OCI-LY1 (cell line): ENCODE measurements at regions not wholly inside any gene's neighbourhood (a gene's known extent, or its start where the extent isn't known, plus 50 kb on each side); places are given as distances from the start of the nearest gene placed in this dataset.

Source experiments
- H2AFZ ChIP-seq: fragments of 200-600 bp; sonication (generic), shearing (Covaris generic); 2 replicates; pipeline ENCODE4 v1.6.0; 2014; ENCODE audit warnings: antibody characterized with exemption, mild to moderate bottlenecking, low read length
- H3F3A ChIP-seq: fragments of 200-600 bp; sonication (generic), shearing (Covaris generic); 2 replicates; pipeline ENCODE4 v1.6.0; 2014; ENCODE audit warnings: mild to moderate bottlenecking, antibody characterized with exemption, low read length, moderate library complexity; ENCODE audit not compliant: insufficient read depth
- H3K27ac ChIP-seq: fragments of 200-600 bp; sonication (generic); 2 replicates; pipeline ENCODE4 v1.5.1; 2014; ENCODE audit warnings: low read length, mixed run types, mild to moderate bottlenecking, low read depth; ENCODE audit not compliant: poor library complexity, severe bottlenecking
- H3K27me3 ChIP-seq: fragments of 200-600 bp; sonication (generic); 2 replicates; pipeline ENCODE4 v1.6.0; 2014; ENCODE audit warnings: antibody characterized with exemption, mild to moderate bottlenecking, low read length, moderate library complexity; ENCODE audit not compliant: insufficient read depth
- H3K36me3 ChIP-seq: fragments of 200-600 bp; sonication (generic); 2 replicates; pipeline ENCODE4 v1.6.1; 2014; ENCODE audit warnings: mild to moderate bottlenecking, antibody characterized with exemption, low read length, moderate library complexity, mixed read lengths; ENCODE audit not compliant: insufficient read depth
- H3K4me1 ChIP-seq: fragments of 200-600 bp; sonication (generic); 2 replicates; pipeline ENCODE4 v1.5.1; 2014; ENCODE audit warnings: mild to moderate bottlenecking, low read length, moderate library complexity; ENCODE audit not compliant: insufficient read depth, severe bottlenecking
- H3K4me2 ChIP-seq: fragments of 200-600 bp; sonication (generic), shearing (Covaris generic); 2 replicates; pipeline ENCODE4 v1.6.1; 2014; ENCODE audit warnings: low read length
- H3K4me3 ChIP-seq: fragments of 200-600 bp; sonication (generic); 2 replicates; pipeline ENCODE4 v1.5.1; 2014; ENCODE audit warnings: low read length, low read depth, mild to moderate bottlenecking, mixed read lengths; ENCODE audit not compliant: poor library complexity, severe bottlenecking
- H3K79me2 ChIP-seq: fragments of 200-600 bp; shearing (Covaris generic); 2 replicates; pipeline ENCODE4 v1.6.1; 2016; ENCODE audit warnings: mixed run types, low read length, mixed read lengths; ENCODE audit not compliant: insufficient read depth
- H3K9ac ChIP-seq: fragments of 200-600 bp; sonication (generic), shearing (Covaris generic); 2 replicates; pipeline ENCODE4 v1.6.1; 2014; ENCODE audit warnings: mild to moderate bottlenecking, low read length, mixed read lengths
- H3K9me2 ChIP-seq: fragments of 200-600 bp; sonication (generic), shearing (Covaris generic); 2 replicates; pipeline ENCODE4 v1.6.1; 2014; ENCODE audit warnings: low read depth, mild to moderate bottlenecking, low read length, mixed read lengths
- H3K9me3 ChIP-seq: fragments of 200-600 bp; shearing (Covaris generic); 2 replicates; pipeline ENCODE4 v1.6.1; 2014; ENCODE audit warnings: low read length, mixed read lengths
- H4K20me1 ChIP-seq: fragments of 200-600 bp; sonication (generic), shearing (Covaris generic); 2 replicates; pipeline ENCODE4 v1.6.0; 2016; ENCODE audit warnings: mild to moderate bottlenecking, low read length; ENCODE audit not compliant: insufficient read depth
- CTCF ChIP-seq: fragments of 200-600 bp; sonication (generic), shearing (Covaris generic); IDR thresholded peaks from 2 replicates; pipeline ENCODE4 v1.5.1; 2017; ENCODE audit warnings: mild to moderate bottlenecking, antibody characterized with exemption, low read length, moderate library complexity, mixed read lengths
- EZH2 ChIP-seq: fragments of 200-600 bp; sonication (generic), shearing (Covaris generic); IDR thresholded peaks from 2 replicates; pipeline ENCODE4 v1.8.0; 2017; ENCODE audit warnings: borderline replicate concordance, mixed run types, mild to moderate bottlenecking, antibody characterized with exemption, low read length, moderate library complexity, mixed read lengths

GRCh38 chr3:65201926-65202325 is 514.1 kb upstream of the ADAMTS9 start:
- Histone ChIP-seq H3K36me3 (no peaks in the 10 kb centered on the region), H3K9me3 (no peaks in the 10 kb centered on the region), H2AFZ (no peak overlapping the region), H3K27ac (no peak overlapping the region), H3F3A (no peaks in the 10 kb centered on the region), H3K4me1 (no peaks in the 10 kb centered on the region), H3K9ac (no peak overlapping the region), H3K4me2 (no peak overlapping the region), H3K79me2 (no peaks in the 10 kb centered on the region), H3K4me3 (no peak overlapping the region), H3K9me2 (no peaks in the 10 kb centered on the region), H4K20me1 (no peaks in the 10 kb centered on the region), H3K27me3 (no peaks in the 10 kb centered on the region)
- TF ChIP-seq CTCF (no peak), EZH2 (no peak)

- Histone ChIP-seq H3K4me1 (no peaks in the 10 kb centered on the region), H3K27ac (no peak overlapping the region), H3K79me2 (no peaks in the 10 kb centered on the region), H3K27me3 (no peaks in the 10 kb centered on the region), H3K4me3 (no peak overlapping the region), H3F3A (no peaks in the 10 kb centered on the region), H3K9ac (no peak overlapping the region), H3K9me2 (no peaks in the 10 kb centered on the region), H3K36me3 (no peaks in the 10 kb centered on the region), H2AFZ (no peak overlapping the region), H4K20me1 (no peaks in the 10 kb centered on the region), H3K9me3 (no peaks in the 10 kb centered on the region), H3K4me2 (no peak overlapping the region)
- TF ChIP-seq CTCF (no peak), EZH2 (no peak)
These were observed 512.6 kb upstream of the ADAMTS9 start for GRCh38 chr3:65200310-65200970.

- Histone ChIP-seq H4K20me1 (no peaks in the 10 kb centered on the region), H3K4me1 (no peaks in the 10 kb centered on the region), H2AFZ (no peak overlapping the region), H3K27ac (no peak overlapping the region), H3K9ac (no peak overlapping the region), H3K4me3 (no peak overlapping the region), H3K79me2 (no peaks in the 10 kb centered on the region), H3K9me3 (no peaks in the 10 kb centered on the region), H3K27me3 (no peaks in the 10 kb centered on the region), H3F3A (no peaks in the 10 kb centered on the region), H3K4me2 (no peak overlapping the region), H3K9me2 (no peaks in the 10 kb centered on the region), H3K36me3 (no peaks in the 10 kb centered on the region)
- TF ChIP-seq EZH2: no peak
- TF ChIP-seq CTCF: no peak
These were observed 508.9 kb upstream of the ADAMTS9 start for GRCh38 chr3:65196663-65197062.
